ENCODE measurements at regions not wholly inside any gene's neighbourhood (a gene's known extent, or its start where the extent isn't known, plus 50 kb on each side); places are given as distances from the start of the nearest gene placed in this dataset.

GRCh38 chr3:144821583-144821982, 850.0 kb downstream of the DIPK2A start:
- no peak overlapping the region for H3K4me3 ChIP-seq
- intact Hi-C loops (cut with DNase I) = no loop called here
- no peaks in the 10 kb centered on the region for H3K27me3 ChIP-seq
- DNase-seq (no peak), ATAC-seq (no peak)
- H3K36me3 ChIP-seq = no peaks in the 10 kb centered on the region
- H3K27ac ChIP-seq = no peak overlapping the region
- H3K4me1 ChIP-seq = no peaks in the 10 kb centered on the region
- no peaks in the 10 kb centered on the region for H3K9me3 ChIP-seq
- no peak for TF ChIP-seq CTCF (IDR thresholded peaks at IDR 0.05)

GRCh38 chr3:144822671-144823070, 851.0 kb downstream of the DIPK2A start:
- TF ChIP-seq CTCF (IDR thresholded peaks at IDR 0.05) = no peak

GRCh38 chr3:144831955-144832716, 860.5 kb downstream of the DIPK2A start:
- H3K36me3 ChIP-seq = no peaks in the 10 kb centered on the region
- peaks cover 0 to 13% of the 10 kb centered on the region in 2 donors for H3K9me3 ChIP-seq
- no peak overlapping the region for H3K4me3 ChIP-seq
- intact Hi-C loops (cut with DNase I) = no loop called here
- TF ChIP-seq CTCF (IDR thresholded peaks at IDR 0.05) = no peak
- H3K4me1 ChIP-seq = no peaks in the 10 kb centered on the region
- DNase-seq (no peak), ATAC-seq (no peak)
- no peaks in the 10 kb centered on the region for H3K27me3 ChIP-seq
- no peak overlapping the region for H3K27ac ChIP-seq

More at GRCh38 chr3:144822671-144823070, 851.0 kb downstream of the DIPK2A start:
- DNase-seq = no peak
- Histone ChIP-seq H3K27me3 (no peaks in the 10 kb centered on the region), H3K27ac (no peak overlapping the region), H3K4me3 (no peak overlapping the region), H3K4me1 (no peaks in the 10 kb centered on the region), H3K36me3 (no peaks in the 10 kb centered on the region), H3K9me3 (no peaks in the 10 kb centered on the region)
- no peak for ATAC-seq
- intact Hi-C loops (cut with DNase I) = no loop called here

- H3K36me3 ChIP-seq = no peaks in the 10 kb centered on the region
- DNase-seq = no peak
- no peak overlapping the region for H3K27ac ChIP-seq
- no peaks in the 10 kb centered on the region for H3K27me3 ChIP-seq
- ATAC-seq = no peak
- peaks cover 0 to 25% of the 10 kb centered on the region in 2 donors for H3K9me3 ChIP-seq
- H3K4me1 ChIP-seq = no peaks in the 10 kb centered on the region
- no peak overlapping the region for H3K4me3 ChIP-seq
- no peak for TF ChIP-seq CTCF (IDR thresholded peaks at IDR 0.05)
- intact Hi-C loops (cut with DNase I) = no loop called here
Observed at GRCh38 chr3:144839991-144840390, 868.4 kb downstream of the DIPK2A start.

GRCh38 chr3:144840866-144841265, 869.2 kb downstream of the DIPK2A start:
- intact Hi-C loops (cut with DNase I) = no loop called here
- Histone ChIP-seq H3K27ac (no peak overlapping the region), H3K4me1 (no peaks in the 10 kb centered on the region), H3K27me3 (no peaks in the 10 kb centered on the region), H3K4me3 (no peak overlapping the region), H3K9me3 (peaks cover 0 to 20% of the 10 kb centered on the region in 2 donors), H3K36me3 (no peaks in the 10 kb centered on the region)
- no peak for TF ChIP-seq CTCF (IDR thresholded peaks at IDR 0.05)
- no peak for DNase-seq
- ATAC-seq = no peak

Data from left lung (tissue), 4 donors.